HG02852 (cell line): ENCODE measurements at regions not wholly inside any gene's neighbourhood (a gene's known extent, or its start where the extent isn't known, plus 50 kb on each side); places are given as distances from the start of the nearest gene placed in this dataset.
"Not testable (repeated sequence)": the region's sequence is repeated elsewhere in the genome, so short reads cannot be mapped to it uniquely, and the experiment has no call there.

ENCODE experiments used
- ATAC-seq: cut with Tn5 transposase; IDR thresholded peaks from one replicate; pipeline ENCODE4 v1.9.1; 2021; ENCODE audit warnings: mild to moderate bottlenecking, moderate library complexity; ENCODE audit not compliant: unreplicated experiment

DNA sequence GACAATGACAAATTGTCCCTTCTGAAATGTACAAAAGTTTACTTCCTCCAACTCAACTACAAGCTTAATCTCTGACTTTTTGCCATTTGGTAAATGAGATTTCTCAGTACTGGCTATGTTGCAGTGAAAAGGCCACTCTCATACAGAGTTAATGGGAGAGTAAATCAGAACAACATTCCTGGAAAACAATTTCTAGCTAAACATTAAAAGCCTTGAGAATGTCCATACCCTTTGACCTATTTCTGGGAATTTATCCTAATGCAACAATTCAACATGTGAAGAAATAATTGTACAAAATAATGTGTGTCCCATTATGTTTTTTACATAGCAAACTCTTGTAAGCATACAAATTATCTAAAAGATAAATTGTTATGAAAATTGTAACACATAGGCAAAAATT, 56.3 kb upstream of the SPEF2 start:
- ATAC-seq: no peak

- no peak for ATAC-seq
Measured at GRCh38 chr5:35557748-35558147, 59.9 kb upstream of the SPEF2 start.

DNA sequence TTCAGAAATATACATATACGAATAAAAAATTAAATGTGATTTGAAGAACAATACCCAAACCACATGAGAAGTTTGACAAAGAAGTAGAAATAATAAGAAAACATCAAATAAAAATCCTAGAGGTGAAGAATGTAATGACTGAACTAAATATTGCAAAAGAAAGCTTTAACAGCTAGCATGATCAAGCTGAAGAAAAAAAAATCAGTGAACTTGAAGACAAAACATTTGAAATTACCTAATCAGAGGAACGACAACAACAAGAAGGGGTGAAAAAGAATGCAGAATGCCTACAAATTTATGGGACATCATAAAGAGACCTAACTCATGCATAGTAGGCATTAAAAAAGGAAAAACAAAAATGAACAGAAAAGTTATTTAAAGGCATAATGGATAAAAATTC, 60.5 kb upstream of the SPEF2 start:
- ATAC-seq: no peak

DNA sequence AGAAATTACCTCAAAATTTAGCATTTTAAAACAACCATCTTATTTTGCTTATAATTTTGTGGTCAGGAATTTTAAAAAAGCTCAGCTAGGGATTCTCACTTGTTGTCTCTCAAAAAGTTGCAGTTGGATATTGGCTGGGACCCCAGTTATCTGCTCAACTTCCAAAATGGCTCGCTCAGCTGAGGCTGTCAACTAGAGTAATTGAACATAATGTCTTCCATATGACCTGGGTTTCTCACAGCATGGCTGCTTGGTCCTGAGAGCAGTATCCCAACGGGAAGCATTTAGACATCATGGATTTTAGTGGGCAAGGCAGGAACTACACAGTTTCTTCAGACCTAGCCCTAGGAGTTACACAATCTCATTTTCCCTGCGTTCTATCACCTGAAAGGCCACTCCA, 63.6 kb upstream of the SPEF2 start:
- ATAC-seq: no peak

GRCh38 chr5:35545190-35545589, 72.5 kb upstream of the SPEF2 start:
- ATAC-seq: no peak

DNA sequence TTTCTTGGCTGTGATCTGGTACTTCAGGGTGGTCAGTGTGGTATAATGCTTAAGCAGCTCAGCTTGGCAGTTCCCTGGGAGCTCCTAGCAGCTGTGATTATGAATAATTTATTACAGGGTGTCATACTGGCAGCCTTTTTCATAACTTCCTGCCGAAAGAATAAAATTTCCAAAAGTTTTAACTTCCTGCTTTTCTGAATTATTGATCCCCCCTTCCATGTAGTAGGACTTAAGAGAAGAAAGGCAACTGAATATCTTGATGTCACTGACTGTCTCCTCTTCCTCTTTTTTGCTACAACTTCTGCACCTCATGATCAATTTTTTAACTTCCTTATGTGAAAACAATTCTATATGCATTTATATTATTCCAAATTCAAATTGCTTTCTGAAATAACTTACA, 74.3 kb upstream of the SPEF2 start:
- ATAC-seq: no peak

DNA sequence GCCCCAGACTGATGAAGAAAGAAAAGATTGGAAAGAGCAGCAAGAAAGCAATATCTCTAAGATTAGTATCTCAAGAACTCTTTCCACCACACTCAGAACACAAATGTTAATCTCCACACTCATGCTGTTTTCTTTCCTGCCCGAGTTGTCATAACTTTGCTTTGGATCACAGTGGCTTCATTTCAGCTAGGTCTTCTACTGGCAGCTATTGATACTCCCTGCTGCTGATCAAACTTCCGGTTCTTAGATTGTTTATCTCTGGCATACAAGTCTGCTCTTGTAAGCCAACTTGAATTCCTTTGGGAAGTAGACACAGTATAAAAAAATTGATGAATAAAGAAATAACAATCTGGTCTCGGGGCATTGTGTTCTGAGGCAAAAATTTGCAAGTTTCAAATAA, 77.7 kb upstream of the SPEF2 start:
- ATAC-seq: no peak

DNA sequence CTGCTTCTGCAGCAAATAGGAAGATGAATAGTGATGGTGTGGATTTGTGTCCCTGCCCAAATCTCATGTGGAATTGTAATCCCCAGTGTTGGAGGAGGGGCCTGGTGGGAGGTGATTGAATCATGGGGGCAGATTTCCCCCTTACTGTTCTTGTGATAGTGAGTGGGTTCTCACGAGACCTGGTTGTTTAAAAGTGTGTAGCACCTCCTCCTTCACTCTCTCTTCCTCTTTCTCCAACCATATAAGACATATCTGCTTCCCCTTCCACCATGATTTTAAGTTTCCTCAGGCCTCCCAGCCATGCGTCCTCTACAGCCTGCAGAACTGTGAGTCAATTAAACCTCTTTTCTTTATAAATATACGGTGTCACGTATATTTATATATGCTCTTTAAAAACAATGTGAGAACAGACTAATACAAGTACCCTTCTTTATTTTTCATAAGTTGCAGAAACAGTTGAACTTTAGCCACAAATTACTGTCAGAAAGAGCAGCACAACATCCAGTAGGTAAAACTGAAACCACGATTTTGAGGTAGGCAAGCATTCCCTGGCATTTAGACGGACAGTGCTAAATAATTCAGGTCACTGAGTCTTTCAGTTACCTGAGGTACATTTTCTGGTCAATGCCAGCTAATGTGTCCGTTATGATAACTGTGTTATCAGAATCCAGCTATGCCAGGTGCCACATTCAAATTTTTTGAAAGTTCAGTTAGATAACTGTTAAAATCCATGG, 79.3 kb upstream of the SPEF2 start:
- no peak for ATAC-seq

GRCh38 chr5:35533156-35533555, 84.5 kb upstream of the SPEF2 start:
- ATAC-seq: no peak

GRCh38 chr5:35531553-35531952, 86.1 kb upstream of the SPEF2 start:
- ATAC-seq: not testable (repeated sequence)

- no peak for ATAC-seq
Measured at GRCh38 chr5:35518104-35518503, 99.6 kb upstream of the SPEF2 start.

GRCh38 chr5:35516271-35516670, 101.4 kb upstream of the SPEF2 start:
- no peak for ATAC-seq

DNA sequence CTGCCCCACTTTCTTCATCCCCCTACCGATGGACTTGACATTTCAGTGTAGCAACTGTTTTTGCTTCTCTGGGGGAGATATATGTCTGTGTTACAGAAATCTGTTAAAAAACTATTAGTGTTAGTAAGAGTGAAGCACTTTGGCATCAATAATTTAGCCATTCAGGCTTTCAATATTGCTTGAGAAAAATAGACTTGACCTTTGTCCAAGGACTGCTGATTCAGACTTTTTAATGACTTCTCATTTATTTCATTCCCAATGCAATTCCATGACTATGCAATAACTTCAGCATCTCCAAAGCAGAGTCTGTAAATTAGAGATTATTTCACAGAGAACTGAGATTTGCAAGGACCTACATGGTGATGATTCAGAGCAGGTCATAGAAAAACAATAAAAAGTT, 104.1 kb upstream of the SPEF2 start:
- no peak for ATAC-seq

GRCh38 chr5:35502206-35502605, 115.5 kb upstream of the SPEF2 start:
- no peak for ATAC-seq

DNA sequence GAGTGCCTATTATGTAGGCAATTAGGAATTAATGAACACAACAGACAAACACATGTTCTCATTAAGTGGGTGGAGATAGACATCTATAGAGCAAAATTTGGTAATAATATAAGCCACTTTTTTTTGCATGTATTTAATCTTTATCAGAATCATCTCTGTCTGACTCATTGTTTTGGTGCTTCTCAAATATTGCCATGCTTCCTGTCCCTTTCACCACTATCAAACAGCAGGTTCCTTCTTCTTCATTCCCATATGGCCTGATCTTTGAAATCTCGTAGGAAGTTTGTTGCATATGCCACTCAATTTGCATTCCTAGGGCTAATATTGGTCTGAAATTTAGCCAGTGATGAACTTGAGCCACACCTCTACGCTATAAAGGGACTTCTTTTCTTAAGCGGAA, 128.9 kb upstream of the SPEF2 start:
- no peak for ATAC-seq

DNA sequence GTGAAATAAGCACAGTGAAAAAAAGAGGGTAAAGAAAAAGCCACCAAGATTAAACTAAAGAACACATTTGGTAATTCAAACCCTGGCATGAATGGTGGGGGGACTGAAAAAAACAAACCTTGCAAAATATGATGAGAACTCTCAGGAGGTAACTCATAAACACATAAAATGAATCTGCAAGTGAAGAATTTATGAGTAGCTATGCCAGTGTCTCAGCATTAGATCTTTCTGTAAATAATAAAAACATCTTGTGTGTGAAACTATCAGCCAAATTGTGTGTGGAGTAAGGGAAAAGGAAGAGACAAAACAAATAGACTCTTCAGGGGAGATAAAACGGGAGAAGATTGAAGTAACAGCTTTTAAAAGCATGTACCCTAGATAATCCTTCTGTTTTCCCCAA, 129.6 kb upstream of the SPEF2 start:
- no peak for ATAC-seq

DNA sequence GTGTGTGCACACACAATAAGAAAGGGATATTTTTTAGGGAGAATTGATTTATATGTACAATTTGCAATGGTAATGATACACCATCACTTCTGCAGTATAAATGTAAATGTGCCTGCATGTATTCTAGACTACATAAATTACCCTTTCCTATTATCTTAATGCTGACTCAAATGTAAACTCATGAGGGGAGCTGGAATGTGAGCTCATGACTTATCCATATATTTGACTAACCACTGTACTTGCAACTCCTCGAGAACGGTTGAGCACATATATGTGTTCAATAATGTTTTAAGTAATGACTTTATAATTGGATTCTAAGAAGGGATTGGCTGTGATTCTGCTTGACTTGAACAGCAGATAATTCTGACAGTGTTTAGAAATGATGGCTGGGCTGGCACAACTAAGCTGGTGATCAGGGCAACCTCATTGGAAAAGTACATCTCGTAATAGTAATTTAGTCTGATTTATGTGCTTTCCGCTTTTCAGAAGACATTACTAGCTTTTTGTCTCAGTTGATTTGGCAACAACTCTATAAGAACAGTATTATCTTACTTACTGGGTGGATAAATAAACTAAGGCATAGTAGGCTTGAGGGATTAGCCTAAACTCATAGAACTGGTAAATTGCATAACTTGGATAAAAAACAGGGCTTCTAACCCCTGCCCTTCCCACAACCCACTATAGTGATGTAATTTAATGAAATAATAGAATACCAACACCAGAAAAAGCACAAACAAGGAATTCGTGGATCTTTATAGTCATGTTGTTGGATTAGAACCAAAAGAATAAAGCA, 130.2 kb upstream of the SPEF2 start:
- no peak for ATAC-seq

DNA sequence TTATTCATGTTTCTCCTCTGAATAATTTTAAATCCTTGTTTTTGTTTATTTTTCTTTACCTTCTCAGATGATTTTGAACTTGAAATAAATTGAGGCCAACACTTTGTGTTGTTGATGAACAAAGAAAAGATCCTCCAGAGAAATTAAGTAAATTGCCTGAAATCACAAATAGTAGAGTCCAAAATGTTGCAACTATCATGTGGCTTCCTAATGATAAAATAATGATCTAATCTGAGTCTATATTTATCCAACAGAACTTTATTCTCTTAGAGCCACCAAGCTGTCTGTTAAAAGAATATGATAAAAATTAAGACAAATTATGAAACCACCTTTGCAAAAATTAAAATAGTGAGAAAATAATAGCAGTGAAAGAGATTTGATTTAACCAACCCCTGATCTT, 132.2 kb upstream of the SPEF2 start:
- no peak for ATAC-seq

DNA sequence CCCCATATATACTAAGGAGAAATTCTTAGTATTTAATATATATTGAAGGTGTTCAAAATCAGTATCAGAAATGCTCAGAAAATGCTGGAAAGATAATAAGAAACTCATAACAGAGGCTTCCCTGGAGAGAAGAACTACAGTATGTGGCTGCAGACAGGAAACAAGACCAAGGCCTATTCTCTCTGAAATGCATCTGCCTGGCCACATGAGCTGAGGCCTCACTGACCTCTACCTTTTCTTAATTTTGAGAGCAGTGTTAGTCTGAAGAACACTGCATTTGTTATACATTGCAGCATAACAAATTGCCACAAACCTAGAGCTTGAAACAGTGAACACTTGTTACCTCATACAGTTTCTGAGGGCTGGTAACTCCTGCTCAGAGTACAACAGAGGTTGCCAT, 133.4 kb upstream of the SPEF2 start:
- no peak for ATAC-seq

- ATAC-seq: no peak
Measured at GRCh38 chr5:35483780-35484179, 133.9 kb upstream of the SPEF2 start.

DNA sequence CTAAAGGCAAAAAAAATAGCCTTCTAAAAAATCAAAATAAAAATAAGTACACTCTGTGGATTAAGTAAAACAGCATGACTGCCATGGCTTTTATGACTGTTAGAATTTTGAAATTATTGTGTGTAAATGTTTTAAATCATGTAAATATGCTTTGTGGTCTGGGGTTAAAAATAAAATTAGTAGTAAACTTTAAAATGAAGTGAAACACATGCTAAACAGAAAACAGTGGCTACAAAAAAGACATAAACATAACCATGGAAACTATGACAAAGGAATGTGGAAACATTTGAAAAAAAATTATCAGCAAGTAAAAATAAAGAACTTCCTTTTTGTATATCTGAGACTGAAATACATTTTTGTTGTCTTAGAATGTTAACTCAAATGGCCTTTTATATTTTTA, 134.5 kb upstream of the SPEF2 start:
- no peak for ATAC-seq

DNA sequence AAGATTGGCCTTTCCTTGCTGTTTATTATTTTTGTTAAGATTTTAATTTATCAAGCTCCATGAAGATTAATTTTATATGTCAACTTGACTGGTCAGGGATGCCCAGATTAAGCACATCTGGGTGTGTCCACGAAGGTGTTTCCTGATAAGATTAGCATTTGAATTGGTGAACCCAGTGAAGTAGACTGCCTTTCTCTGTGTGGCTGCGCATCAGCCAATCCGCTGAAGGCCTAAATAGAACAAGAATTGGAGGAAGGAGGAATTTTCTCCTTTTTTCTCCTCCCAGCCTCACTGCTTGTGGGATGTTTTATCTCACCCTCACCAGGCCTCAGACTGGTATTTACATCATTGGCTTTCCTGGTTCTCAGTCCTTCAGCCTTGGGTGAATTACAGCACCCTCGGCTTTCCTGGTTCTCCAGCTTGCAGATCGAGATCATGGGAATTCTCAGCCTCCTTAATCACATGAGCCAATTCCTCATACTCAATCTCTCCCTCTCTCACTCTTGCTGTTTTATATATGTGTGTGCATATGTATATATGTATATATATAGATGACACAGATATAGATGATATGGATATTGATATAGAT, 135.4 kb upstream of the SPEF2 start:
- ATAC-seq: no peak
